ENCODE measurements at regions not wholly inside any gene's neighbourhood (a gene's known extent, or its start where the extent isn't known, plus 50 kb on each side); places are given as distances from the start of the nearest gene placed in this dataset.

- TF ChIP-seq, protein P1, sequence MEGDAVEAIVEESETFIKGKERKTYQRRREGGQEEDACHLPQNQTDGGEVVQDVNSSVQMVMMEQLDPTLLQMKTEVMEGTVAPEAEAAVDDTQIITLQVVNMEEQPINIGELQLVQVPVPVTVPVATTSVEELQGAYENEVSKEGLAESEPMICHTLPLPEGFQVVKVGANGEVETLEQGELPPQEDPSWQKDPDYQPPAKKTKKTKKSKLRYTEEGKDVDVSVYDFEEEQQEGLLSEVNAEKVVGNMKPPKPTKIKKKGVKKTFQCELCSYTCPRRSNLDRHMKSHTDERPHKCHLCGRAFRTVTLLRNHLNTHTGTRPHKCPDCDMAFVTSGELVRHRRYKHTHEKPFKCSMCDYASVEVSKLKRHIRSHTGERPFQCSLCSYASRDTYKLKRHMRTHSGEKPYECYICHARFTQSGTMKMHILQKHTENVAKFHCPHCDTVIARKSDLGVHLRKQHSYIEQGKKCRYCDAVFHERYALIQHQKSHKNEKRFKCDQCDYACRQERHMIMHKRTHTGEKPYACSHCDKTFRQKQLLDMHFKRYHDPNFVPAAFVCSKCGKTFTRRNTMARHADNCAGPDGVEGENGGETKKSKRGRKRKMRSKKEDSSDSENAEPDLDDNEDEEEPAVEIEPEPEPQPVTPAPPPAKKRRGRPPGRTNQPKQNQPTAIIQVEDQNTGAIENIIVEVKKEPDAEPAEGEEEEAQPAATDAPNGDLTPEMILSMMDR (IDR thresholded peaks at IDR 0.05) = no peak
- no peak for TF ChIP-seq POLR2AphosphoS5 (IDR thresholded peaks at IDR 0.05; ENCODE audit: low read depth, low read length)
Observed at GRCh38 chr10:105763611-105764010, 1122.5 kb downstream of the SORCS3 start.

All from Panc1 (cell line).